ENCODE measurements at regions not wholly inside any gene's neighbourhood (a gene's known extent, or its start where the extent isn't known, plus 50 kb on each side); places are given as distances from the start of the nearest gene placed in this dataset.

- H3K4me3 Mint-ChIP-seq = no peak overlapping the region
- ChIA-PET POLR2A (ENCODE audit: partially characterized antibody) (no interaction called here), CTCF (ENCODE audit: partially characterized antibody) (no interaction called here)
- no peaks in the 10 kb centered on the region for H3K4me1 ChIP-seq (ENCODE audit: insufficient read depth, low read length)
- peaks cover 0 to 2% of the 10 kb centered on the region in 2 donors for H3K27me3 Mint-ChIP-seq
- H3K36me3 ChIP-seq (ENCODE audit: insufficient read depth, low read length) = no peaks in the 10 kb centered on the region
- no peaks in the 10 kb centered on the region for H3K9me3 Mint-ChIP-seq
- no peak overlapping the region for H3K27ac ChIP-seq (ENCODE audit: low read depth, low read length)
- H3K27me3 ChIP-seq (ENCODE audit: insufficient read depth, low read length) = no peaks in the 10 kb centered on the region
- DNase-seq = no peak
- no peaks in the 10 kb centered on the region for H3K9me3 ChIP-seq (ENCODE audit: control insufficient read depth in 1 of 2, low read length in 2 of 2)
- intact Hi-C loops (cut with micrococcal nuclease) = no loop called here
- H3K4me1 Mint-ChIP-seq = no peaks in the 10 kb centered on the region
- H3K27ac Mint-ChIP-seq = peak overlapping the region in 1 of 7 donors; percentile 25
- peaks cover 0 to 3% of the 10 kb centered on the region in 2 donors for H3K36me3 Mint-ChIP-seq
- no peak overlapping the region for H3K4me3 ChIP-seq (ENCODE audit: low read length in 2 of 2)
These were observed 121.0 kb upstream of the LOC128125822 start for GRCh38 chr6:63451238-63451637.

- H3K4me3 ChIP-seq (ENCODE audit: low read length in 2 of 2) = no peak overlapping the region
- intact Hi-C loops (cut with micrococcal nuclease) = no loop called here
- CTCF ChIA-PET (ENCODE audit: partially characterized antibody) = no interaction called here
- no peaks in the 10 kb centered on the region for H3K9me3 ChIP-seq (ENCODE audit: control insufficient read depth in 1 of 2, low read length in 2 of 2)
- Mint-ChIP-seq H3K36me3 (no peaks in the 10 kb centered on the region), H3K4me1 (no peaks in the 10 kb centered on the region), H3K9me3 (no peaks in the 10 kb centered on the region), H3K27ac (no peak overlapping the region), H3K27me3 (peaks cover 2% of the 10 kb centered on the region in 2 donors), H3K4me3 (no peak overlapping the region)
- no peak for DNase-seq
- POLR2A ChIA-PET (ENCODE audit: partially characterized antibody) = no interaction called here
- H3K4me1 ChIP-seq (ENCODE audit: insufficient read depth, low read length) = no peaks in the 10 kb centered on the region
- H3K27me3 ChIP-seq (ENCODE audit: insufficient read depth, low read length) = no peaks in the 10 kb centered on the region
- no peak overlapping the region for H3K27ac ChIP-seq (ENCODE audit: low read depth, low read length)
- H3K36me3 ChIP-seq (ENCODE audit: insufficient read depth, low read length) = no peaks in the 10 kb centered on the region
These were observed 120.2 kb upstream of the LOC128125822 start for GRCh38 chr6:63452125-63452524.

GRCh38 chr6:63456734-63457133 is 115.5 kb upstream of the LOC128125822 start:
- Histone ChIP-seq H3K36me3 (ENCODE audit: insufficient read depth, low read length) (no peaks in the 10 kb centered on the region), H3K4me3 (ENCODE audit: low read length in 2 of 2) (no peak overlapping the region), H3K27me3 (ENCODE audit: insufficient read depth, low read length) (no peaks in the 10 kb centered on the region), H3K27ac (ENCODE audit: low read depth, low read length) (no peak overlapping the region), H3K4me1 (ENCODE audit: insufficient read depth, low read length) (no peaks in the 10 kb centered on the region), H3K9me3 (ENCODE audit: control insufficient read depth in 1 of 2, low read length in 2 of 2) (no peaks in the 10 kb centered on the region)
- intact Hi-C loops (cut with micrococcal nuclease) = no loop called here
- no peak overlapping the region for H3K27ac Mint-ChIP-seq
- ChIA-PET CTCF (ENCODE audit: partially characterized antibody) (no interaction called here), POLR2A (ENCODE audit: partially characterized antibody) (no interaction called here)
- no peaks in the 10 kb centered on the region for H3K9me3 Mint-ChIP-seq
- no peak for DNase-seq
- no peaks in the 10 kb centered on the region for H3K36me3 Mint-ChIP-seq
- no peaks in the 10 kb centered on the region for H3K4me1 Mint-ChIP-seq
- H3K27me3 Mint-ChIP-seq = peaks cover 2 to 4% of the 10 kb centered on the region in 2 donors
- no peak overlapping the region for H3K4me3 Mint-ChIP-seq

DNA sequence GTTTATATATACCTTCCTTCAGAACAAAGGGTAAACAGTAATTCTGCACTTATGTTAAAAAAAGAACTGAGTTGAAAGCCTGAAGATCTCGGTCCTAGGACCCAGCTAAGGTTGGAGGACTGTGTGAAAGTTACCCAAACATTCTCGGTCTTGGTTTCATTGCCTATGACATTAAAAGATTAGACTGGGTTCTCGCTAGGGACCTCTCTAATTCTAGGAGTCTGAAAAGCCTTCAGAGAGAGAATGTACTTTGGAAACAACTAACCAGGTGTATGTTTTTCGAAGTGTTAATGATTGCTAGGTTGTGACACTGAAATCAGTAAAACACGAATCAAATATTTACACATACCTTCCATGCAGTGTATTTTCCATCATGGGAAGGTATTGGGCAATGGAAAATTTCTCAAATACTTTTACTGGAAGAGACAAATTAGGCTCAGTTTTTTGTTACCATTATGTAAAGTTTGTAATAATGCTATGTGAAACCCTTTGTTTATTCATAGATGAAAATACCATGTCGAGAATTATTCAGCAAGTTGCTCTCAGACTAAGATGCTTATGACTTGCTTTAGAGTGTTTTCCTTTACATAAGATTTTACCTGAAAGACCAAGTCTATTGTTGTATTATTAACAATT is 113.7 kb upstream of the LOC128125822 start:
- Mint-ChIP-seq H3K36me3 (no peaks in the 10 kb centered on the region), H3K9me3 (no peaks in the 10 kb centered on the region), H3K27me3 (peaks cover 2 to 4% of the 10 kb centered on the region in 2 donors), H3K4me3 (no peak overlapping the region), H3K27ac (no peak overlapping the region), H3K4me1 (no peaks in the 10 kb centered on the region)
- Histone ChIP-seq H3K27ac (ENCODE audit: low read depth, low read length) (no peak overlapping the region), H3K4me1 (ENCODE audit: insufficient read depth, low read length) (no peaks in the 10 kb centered on the region), H3K27me3 (ENCODE audit: insufficient read depth, low read length) (no peaks in the 10 kb centered on the region), H3K36me3 (ENCODE audit: insufficient read depth, low read length) (no peaks in the 10 kb centered on the region), H3K9me3 (ENCODE audit: control insufficient read depth in 1 of 2, low read length in 2 of 2) (no peaks in the 10 kb centered on the region), H3K4me3 (ENCODE audit: low read length in 2 of 2) (no peak overlapping the region)
- CTCF ChIA-PET (ENCODE audit: partially characterized antibody) = no interaction called here
- POLR2A ChIA-PET (ENCODE audit: partially characterized antibody) = no interaction called here
- intact Hi-C loops (cut with micrococcal nuclease) = no loop called here
- DNase-seq = no peak

DNA sequence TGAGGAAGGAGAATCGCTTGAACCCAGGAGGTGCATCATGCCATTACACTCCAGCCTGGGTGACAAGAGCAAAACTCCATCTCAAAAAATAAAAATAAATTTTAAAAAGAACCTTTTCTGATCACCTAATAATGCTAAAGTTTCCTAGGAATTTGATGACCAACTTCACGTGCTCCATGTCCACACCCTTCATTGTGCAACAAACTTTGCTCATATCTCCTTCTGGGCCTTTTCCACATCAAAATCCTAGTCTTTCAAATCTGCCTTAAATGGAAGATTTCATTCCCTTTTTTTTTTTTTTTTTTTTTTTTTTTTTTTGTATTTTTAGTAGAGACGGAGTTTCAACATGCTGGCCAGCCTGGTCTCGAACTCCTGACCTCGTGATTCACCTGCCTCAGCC is 112.5 kb upstream of the LOC128125822 start:
- H3K36me3 Mint-ChIP-seq = no peaks in the 10 kb centered on the region
- peaks cover 2 to 4% of the 10 kb centered on the region in 2 donors for H3K27me3 Mint-ChIP-seq
- no peak overlapping the region for H3K4me3 ChIP-seq (ENCODE audit: low read length in 2 of 2)
- CTCF ChIA-PET (ENCODE audit: partially characterized antibody) = no interaction called here
- H3K27ac ChIP-seq (ENCODE audit: low read depth, low read length) = no peak overlapping the region
- H3K4me3 Mint-ChIP-seq = no peak overlapping the region
- H3K9me3 Mint-ChIP-seq = no peaks in the 10 kb centered on the region
- no peaks in the 10 kb centered on the region for H3K9me3 ChIP-seq (ENCODE audit: control insufficient read depth in 1 of 2, low read length in 2 of 2)
- DNase-seq = no peak
- no peaks in the 10 kb centered on the region for H3K27me3 ChIP-seq (ENCODE audit: insufficient read depth, low read length)
- no peak overlapping the region for H3K27ac Mint-ChIP-seq
- intact Hi-C loops (cut with micrococcal nuclease) = no loop called here
- H3K4me1 Mint-ChIP-seq = no peaks in the 10 kb centered on the region
- POLR2A ChIA-PET (ENCODE audit: partially characterized antibody) = no interaction called here
- H3K4me1 ChIP-seq (ENCODE audit: insufficient read depth, low read length) = no peaks in the 10 kb centered on the region
- no peaks in the 10 kb centered on the region for H3K36me3 ChIP-seq (ENCODE audit: insufficient read depth, low read length)

- Mint-ChIP-seq H3K27ac (no peak overlapping the region), H3K4me1 (no peaks in the 10 kb centered on the region), H3K9me3 (no peaks in the 10 kb centered on the region), H3K4me3 (no peak overlapping the region), H3K27me3 (peaks cover 2 to 4% of the 10 kb centered on the region in 2 donors), H3K36me3 (no peaks in the 10 kb centered on the region)
- intact Hi-C loops (cut with micrococcal nuclease) = no loop called here
- H3K4me3 ChIP-seq (ENCODE audit: low read length in 2 of 2) = no peak overlapping the region
- no peak overlapping the region for H3K27ac ChIP-seq (ENCODE audit: low read depth, low read length)
- no peaks in the 10 kb centered on the region for H3K27me3 ChIP-seq (ENCODE audit: insufficient read depth, low read length)
- CTCF ChIA-PET (ENCODE audit: partially characterized antibody) = no interaction called here
- no peaks in the 10 kb centered on the region for H3K36me3 ChIP-seq (ENCODE audit: insufficient read depth, low read length)
- no peaks in the 10 kb centered on the region for H3K9me3 ChIP-seq (ENCODE audit: control insufficient read depth in 1 of 2, low read length in 2 of 2)
- no peak for DNase-seq
- POLR2A ChIA-PET (ENCODE audit: partially characterized antibody) = no interaction called here
- no peaks in the 10 kb centered on the region for H3K4me1 ChIP-seq (ENCODE audit: insufficient read depth, low read length)
These were observed 111.3 kb upstream of the LOC128125822 start for GRCh38 chr6:63460971-63461370.

DNA sequence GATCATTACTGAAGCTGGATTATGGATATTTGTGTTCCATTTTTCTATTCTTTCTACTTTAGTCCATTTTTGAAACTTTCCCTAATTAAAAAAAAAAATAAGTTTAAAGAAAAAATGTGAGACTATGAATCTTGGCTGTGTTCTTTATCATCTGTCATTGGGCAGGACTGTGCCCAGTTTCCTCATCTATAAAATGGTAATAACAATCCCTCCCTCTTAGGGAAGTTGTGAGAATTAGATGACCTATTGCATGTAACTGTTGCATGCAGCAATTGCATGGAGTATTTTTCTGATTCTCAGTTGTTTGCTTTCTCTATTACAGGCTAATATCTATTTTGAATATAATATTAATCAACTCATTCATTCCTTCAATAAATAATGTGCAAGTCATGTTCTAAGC is 108.2 kb upstream of the LOC128125822 start:
- H3K4me1 ChIP-seq (ENCODE audit: insufficient read depth, low read length) = no peaks in the 10 kb centered on the region
- H3K27ac Mint-ChIP-seq = no peak overlapping the region
- H3K27me3 ChIP-seq (ENCODE audit: insufficient read depth, low read length) = no peaks in the 10 kb centered on the region
- no peak for DNase-seq
- peaks cover 0 to 4% of the 10 kb centered on the region in 2 donors for H3K27me3 Mint-ChIP-seq
- no peak overlapping the region for H3K4me3 ChIP-seq (ENCODE audit: low read length in 2 of 2)
- CTCF ChIA-PET (ENCODE audit: partially characterized antibody) = no interaction called here
- no peak overlapping the region for H3K27ac ChIP-seq (ENCODE audit: low read depth, low read length)
- no peaks in the 10 kb centered on the region for H3K36me3 Mint-ChIP-seq
- no peaks in the 10 kb centered on the region for H3K4me1 Mint-ChIP-seq
- no peaks in the 10 kb centered on the region for H3K9me3 Mint-ChIP-seq
- H3K4me3 Mint-ChIP-seq = no peak overlapping the region
- H3K9me3 ChIP-seq (ENCODE audit: control insufficient read depth in 1 of 2, low read length in 2 of 2) = no peaks in the 10 kb centered on the region
- no peaks in the 10 kb centered on the region for H3K36me3 ChIP-seq (ENCODE audit: insufficient read depth, low read length)
- intact Hi-C loops (cut with micrococcal nuclease) = no loop called here
- POLR2A ChIA-PET (ENCODE audit: partially characterized antibody) = no interaction called here

GRCh38 chr6:63465750-63466149 is 106.5 kb upstream of the LOC128125822 start:
- POLR2A ChIA-PET (ENCODE audit: partially characterized antibody) = no interaction called here
- CTCF ChIA-PET (ENCODE audit: partially characterized antibody) = no interaction called here

More at GRCh38 chr6:63465750-63466149, 106.5 kb upstream of the LOC128125822 start:
- H3K27me3 ChIP-seq (ENCODE audit: insufficient read depth, low read length) = no peaks in the 10 kb centered on the region
- no peak overlapping the region for H3K4me3 ChIP-seq (ENCODE audit: low read length in 2 of 2)
- Mint-ChIP-seq H3K9me3 (no peaks in the 10 kb centered on the region), H3K4me3 (no peak overlapping the region), H3K4me1 (no peaks in the 10 kb centered on the region), H3K36me3 (no peaks in the 10 kb centered on the region), H3K27me3 (peaks cover 2% of the 10 kb centered on the region in 2 donors), H3K27ac (no peak overlapping the region)
- H3K27ac ChIP-seq (ENCODE audit: low read depth, low read length) = no peak overlapping the region
- no peaks in the 10 kb centered on the region for H3K4me1 ChIP-seq (ENCODE audit: insufficient read depth, low read length)
- no peak for DNase-seq
- H3K36me3 ChIP-seq (ENCODE audit: insufficient read depth, low read length) = no peaks in the 10 kb centered on the region
- H3K9me3 ChIP-seq (ENCODE audit: control insufficient read depth in 1 of 2, low read length in 2 of 2) = no peaks in the 10 kb centered on the region
- intact Hi-C loops (cut with micrococcal nuclease) = no loop called here
